Cardiac fibroblast (primary cell): ENCODE measurements at regions not wholly inside any gene's neighbourhood (a gene's known extent, or its start where the extent isn't known, plus 50 kb on each side); places are given as distances from the start of the nearest gene placed in this dataset.

Experiments used
- DNase-seq, 2 donors: peaks; one replicate each; pipeline versions ENCODE4 v3.0.0 to v3.0.0-alpha.2; 2010; ENCODE audit warnings: low read depth in 2 of 2
- H3K4me3 ChIP-seq, 2 donors: replicated peaks in 1 of 2; 1 replicate in 1 of 2; 2 replicates in 1 of 2; pipeline ENCODE4 v1.5.1; 2011; ENCODE audit warnings: low read depth in 2 of 2, low read length in 2 of 2, mild to moderate bottlenecking in 2 of 2, moderate library complexity in 1 of 2
- CTCF ChIP-seq: IDR thresholded peaks from one replicate; pipeline ENCODE4 v1.5.1; 2011; ENCODE audit warnings: low read depth, mild to moderate bottlenecking, low read length, inconsistent platforms

DNA sequence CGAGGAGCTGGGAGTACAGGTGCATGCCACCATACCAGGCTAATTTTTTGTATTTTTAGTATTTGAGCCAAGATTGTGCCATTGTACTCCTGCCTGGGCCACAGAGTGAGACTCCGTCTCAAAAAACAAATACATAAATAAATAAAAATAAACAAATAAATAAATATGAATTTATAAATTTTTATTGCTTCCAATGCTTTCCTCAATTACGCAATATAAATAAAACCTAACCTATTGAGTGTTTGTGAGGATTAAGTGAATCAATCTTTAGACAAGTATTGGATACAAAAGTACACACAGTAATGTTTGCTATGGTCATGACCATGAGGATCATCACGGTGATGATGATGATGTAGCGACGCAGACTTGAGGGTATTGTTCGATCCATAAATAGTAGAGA, 257.4 kb downstream of the ASXL3 start:
- DNase-seq, result no peak
- no peak for TF ChIP-seq CTCF
- no peak overlapping the region for H3K4me3 ChIP-seq

GRCh38 chr18:33833842-33834241, 255.8 kb downstream of the ASXL3 start:
- no peak overlapping the region for H3K4me3 ChIP-seq
- TF ChIP-seq CTCF, result peak; percentile 21
- peak in 1 of 2 donors; percentile 6 for DNase-seq

- DNase-seq, result no peak
- TF ChIP-seq CTCF, result no peak
- H3K4me3 ChIP-seq, result no peak overlapping the region
Measured at GRCh38 chr18:33831424-33831823, 253.4 kb downstream of the ASXL3 start.

DNA sequence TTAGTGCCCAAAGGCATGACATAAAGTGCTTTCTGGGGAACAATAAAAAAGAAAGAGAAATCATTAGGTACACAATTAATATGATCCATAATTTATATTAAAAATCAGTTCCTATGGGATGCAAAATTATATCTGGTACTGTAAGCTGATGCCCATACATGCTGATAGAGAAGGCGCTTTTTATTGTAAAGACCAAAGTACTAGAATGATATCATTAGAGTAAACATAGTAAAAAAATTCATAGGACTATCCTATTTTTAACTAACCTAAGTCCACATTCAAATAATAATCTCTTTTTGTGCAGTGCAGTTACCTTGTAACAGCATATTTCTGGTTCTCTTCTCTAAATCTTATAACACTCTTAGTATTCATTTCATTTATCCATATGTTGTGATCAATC, 252.2 kb downstream of the ASXL3 start:
- TF ChIP-seq CTCF, result no peak
- DNase-seq, result no peak

GRCh38 chr18:33828949-33829348, 250.9 kb downstream of the ASXL3 start:
- DNase-seq, result no peak
- H3K4me3 ChIP-seq, result no peak overlapping the region
- TF ChIP-seq CTCF, result no peak

More for the DNA sequence above, 252.2 kb downstream of the ASXL3 start:
- H3K4me3 ChIP-seq, result no peak overlapping the region

GRCh38 chr18:33826151-33826550, 248.1 kb downstream of the ASXL3 start:
- DNase-seq, result no peak
- TF ChIP-seq CTCF, result no peak
- no peak overlapping the region for H3K4me3 ChIP-seq

DNA sequence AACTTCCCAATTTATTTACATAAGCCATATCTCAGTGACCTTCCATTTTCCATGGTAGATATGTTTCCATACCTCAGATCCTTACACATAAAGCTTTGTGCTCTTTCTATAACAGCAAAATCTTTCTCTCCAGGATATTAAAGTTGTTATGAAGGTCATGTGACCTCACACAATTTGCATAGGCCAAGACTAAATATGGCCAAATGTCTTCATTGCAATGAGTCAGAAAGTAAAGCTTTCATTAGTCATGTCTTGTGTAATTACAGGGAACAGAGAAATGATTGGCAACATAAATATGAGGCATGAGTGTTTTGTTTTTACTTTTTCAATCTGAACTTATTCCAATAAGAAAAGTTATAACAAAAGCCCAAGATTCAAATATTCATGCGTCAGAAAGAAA, 243.5 kb downstream of the ASXL3 start:
- no peak for TF ChIP-seq CTCF
- DNase-seq, result peak; percentile 17 to 77
- H3K4me3 ChIP-seq, result no peak overlapping the region
